ENCODE measurements at regions not wholly inside any gene's neighbourhood (a gene's known extent, or its start where the extent isn't known, plus 50 kb on each side); places are given as distances from the start of the nearest gene placed in this dataset.
"Not testable (repeated sequence)": the region's sequence is repeated elsewhere in the genome, so short reads cannot be mapped to it uniquely, and the experiment has no call there.

- DNase-seq (ENCODE audit: low spot score), result no peak
These were observed 356.2 kb upstream of the SPRED2 start for GRCh38 chr2:65788556-65788955.

GRCh38 chr2:65786765-65787164, 354.4 kb upstream of the SPRED2 start:
- DNase-seq (ENCODE audit: low spot score), result no peak

- no peak for DNase-seq (ENCODE audit: low spot score)
These were observed 353.8 kb upstream of the SPRED2 start for GRCh38 chr2:65786007-65786717.

GRCh38 chr2:65782996-65783650, 350.7 kb upstream of the SPRED2 start:
- DNase-seq (ENCODE audit: low spot score), result no peak

GRCh38 chr2:65782186-65782585, 349.8 kb upstream of the SPRED2 start:
- no peak for DNase-seq (ENCODE audit: low spot score)

GRCh38 chr2:65781756-65782155, 349.4 kb upstream of the SPRED2 start:
- DNase-seq (ENCODE audit: low spot score), result no peak

- no peak for DNase-seq (ENCODE audit: low spot score)
These were observed 346.6 kb upstream of the SPRED2 start for GRCh38 chr2:65779021-65779420.

GRCh38 chr2:65778137-65778536, 345.7 kb upstream of the SPRED2 start:
- no peak for DNase-seq (ENCODE audit: low spot score)

- DNase-seq (ENCODE audit: low spot score), result no peak
These were observed 343.4 kb upstream of the SPRED2 start for GRCh38 chr2:65775839-65776238.

GRCh38 chr2:65767946-65768345, 335.5 kb upstream of the SPRED2 start:
- DNase-seq (ENCODE audit: low spot score), result no peak

- no peak for DNase-seq (ENCODE audit: low spot score)
These were observed 334.4 kb upstream of the SPRED2 start for GRCh38 chr2:65766768-65767267.

GRCh38 chr2:65765376-65765775, 333.0 kb upstream of the SPRED2 start:
- DNase-seq (ENCODE audit: low spot score), result no peak

GRCh38 chr2:65762068-65762467, 329.7 kb upstream of the SPRED2 start:
- DNase-seq (ENCODE audit: low spot score), result no peak

- no peak for DNase-seq (ENCODE audit: low spot score)
These were observed 321.8 kb upstream of the SPRED2 start for GRCh38 chr2:65754219-65754618.

- DNase-seq (ENCODE audit: low spot score), result no peak
These were observed 319.0 kb upstream of the SPRED2 start for GRCh38 chr2:65751408-65751807.

- DNase-seq (ENCODE audit: low spot score), result no peak
These were observed 317.1 kb upstream of the SPRED2 start for GRCh38 chr2:65749545-65749944.

GRCh38 chr2:65747875-65748274, 315.5 kb upstream of the SPRED2 start:
- DNase-seq (ENCODE audit: low spot score), result not testable (repeated sequence)

GRCh38 chr2:65746931-65747675, 314.7 kb upstream of the SPRED2 start:
- DNase-seq (ENCODE audit: low spot score), result no peak

GRCh38 chr2:65744477-65745200, 312.2 kb upstream of the SPRED2 start:
- DNase-seq (ENCODE audit: low spot score), result no peak

- no peak for DNase-seq (ENCODE audit: low spot score)
These were observed 310.6 kb upstream of the SPRED2 start for GRCh38 chr2:65742977-65743376.

GRCh38 chr2:65739927-65740326, 307.5 kb upstream of the SPRED2 start:
- DNase-seq (ENCODE audit: low spot score), result no peak

- DNase-seq (ENCODE audit: low spot score), result no peak
These were observed 305.1 kb upstream of the SPRED2 start for GRCh38 chr2:65737452-65738011.

Data from HuH-7.5 (cell line).